HG02642 (cell line): ENCODE measurements at regions not wholly inside any gene's neighbourhood (a gene's known extent, or its start where the extent isn't known, plus 50 kb on each side); places are given as distances from the start of the nearest gene placed in this dataset.

ENCODE experiments used
- ATAC-seq: cut with Tn5 transposase; IDR thresholded peaks from one replicate; pipeline ENCODE4 v1.9.1; 2021; ENCODE audit warnings: mild to moderate bottlenecking; ENCODE audit not compliant: unreplicated experiment, poor library complexity

DNA sequence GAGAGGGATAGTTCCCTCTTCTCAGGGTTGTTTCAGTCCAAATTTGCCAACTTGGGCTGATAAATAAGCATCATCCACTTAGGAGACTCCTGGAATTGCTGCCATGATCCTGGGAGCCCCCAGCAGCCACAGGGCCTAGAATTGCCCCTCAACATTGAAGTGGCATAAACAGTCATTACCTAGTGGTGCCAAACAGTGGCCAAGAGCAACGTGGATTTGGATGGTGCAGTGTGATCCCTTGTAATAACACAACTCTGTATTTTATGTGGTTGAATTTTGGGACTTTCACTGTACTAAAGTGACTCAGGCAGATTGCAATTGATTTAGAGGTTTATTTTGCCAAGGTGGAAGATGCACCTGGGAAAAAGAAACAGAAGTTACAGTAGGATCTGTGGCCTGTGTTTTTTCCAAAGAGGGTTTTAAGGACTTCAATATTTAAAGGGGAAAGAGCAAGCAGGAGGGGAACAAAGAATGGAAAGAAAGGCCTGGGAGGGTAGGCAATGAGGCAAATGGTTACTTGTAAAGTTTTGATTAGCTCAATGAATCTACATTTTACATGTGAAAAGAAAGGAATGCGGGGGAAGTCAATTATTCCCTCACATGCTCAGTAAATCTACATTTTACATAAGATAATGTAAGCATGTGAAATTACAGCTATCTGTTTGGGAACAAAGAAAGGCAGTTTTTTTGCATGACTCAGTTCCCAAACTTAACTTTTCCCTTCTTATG is 168.0 kb upstream of the NOX3 start:
- ATAC-seq = no peak

- no peak for ATAC-seq
These were observed 159.0 kb upstream of the NOX3 start for GRCh38 chr6:155614606-155615005.

- no peak for ATAC-seq
These were observed 156.1 kb upstream of the NOX3 start for GRCh38 chr6:155611742-155612141.

GRCh38 chr6:155604991-155605390 is 149.4 kb upstream of the NOX3 start:
- no peak for ATAC-seq

DNA sequence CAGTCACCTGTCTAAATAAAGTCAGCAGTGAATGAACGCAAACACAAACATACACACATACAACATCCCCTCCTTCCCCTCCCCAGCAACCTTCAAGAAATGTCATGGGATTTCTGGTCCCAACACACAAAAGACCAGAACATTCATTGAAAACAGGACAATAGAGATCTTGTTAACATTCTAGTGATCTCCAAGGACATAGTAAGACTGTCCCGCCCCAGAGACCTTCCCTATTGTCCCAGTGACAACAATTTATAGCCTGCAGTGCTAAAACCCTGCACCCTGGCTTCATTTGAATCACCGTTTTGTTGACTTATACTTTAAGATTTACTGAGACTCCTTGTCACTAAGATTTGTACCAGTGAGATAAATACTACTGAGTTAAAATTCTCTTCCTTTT is 143.9 kb upstream of the NOX3 start:
- no peak for ATAC-seq

DNA sequence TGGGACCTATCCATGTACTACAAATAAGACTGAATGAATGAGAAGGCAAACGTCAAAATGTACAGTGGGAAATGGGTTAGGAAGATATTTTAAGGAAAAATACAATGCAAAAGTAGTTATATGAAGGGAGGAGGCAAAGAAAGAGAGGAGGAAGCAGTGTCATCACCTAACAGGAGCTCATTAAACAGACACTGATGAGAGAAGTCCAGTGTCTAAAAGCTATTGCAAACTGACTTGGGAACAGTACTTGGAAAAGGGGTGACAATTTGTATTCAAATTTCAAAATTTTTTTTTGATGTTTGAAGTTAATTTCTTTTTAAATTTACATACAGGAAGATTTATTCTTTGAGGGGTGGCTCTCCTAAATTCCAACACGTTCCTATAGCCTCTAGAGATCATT is 143.5 kb upstream of the NOX3 start:
- no peak for ATAC-seq

DNA sequence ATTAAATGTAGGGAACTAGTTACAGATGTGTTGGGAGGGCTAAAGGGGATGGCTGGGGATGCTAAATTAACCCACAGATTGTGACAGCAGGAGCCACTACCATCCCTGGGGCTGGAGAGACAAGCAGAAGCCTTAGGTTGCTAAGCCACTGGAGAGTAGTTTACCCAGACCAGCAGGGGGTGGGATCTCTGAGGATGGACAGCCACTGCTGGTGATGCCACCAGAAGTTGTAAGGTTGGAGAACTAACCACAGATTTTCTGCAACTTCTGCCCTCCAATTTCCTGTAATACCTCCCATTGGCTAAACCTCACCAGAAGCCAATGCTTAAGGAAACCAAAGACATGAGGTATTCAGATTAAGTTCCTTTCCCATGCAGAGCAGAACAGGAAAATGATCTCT is 139.6 kb upstream of the NOX3 start:
- no peak for ATAC-seq

DNA sequence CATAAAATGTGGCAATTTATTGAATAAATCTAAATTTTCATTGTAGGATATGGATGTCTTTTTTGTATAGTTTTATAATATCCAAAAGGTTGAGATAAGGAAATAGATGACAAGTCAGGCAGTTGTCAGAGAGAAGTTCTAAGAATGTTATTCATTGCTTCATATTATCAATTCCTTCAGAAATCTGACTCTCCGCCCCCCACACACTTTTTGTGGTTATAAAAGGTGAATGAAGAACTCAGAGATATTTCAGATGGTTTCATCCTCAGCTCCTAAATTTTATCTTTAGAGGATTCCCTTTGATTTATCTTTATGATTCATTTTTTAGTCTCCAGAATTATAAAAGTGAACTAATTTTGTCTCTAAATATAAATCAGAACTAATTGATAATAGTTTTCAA is 136.1 kb upstream of the NOX3 start:
- ATAC-seq = no peak

GRCh38 chr6:155589190-155589589 is 133.6 kb upstream of the NOX3 start:
- no peak for ATAC-seq

GRCh38 chr6:155587817-155588216 is 132.2 kb upstream of the NOX3 start:
- no peak for ATAC-seq

GRCh38 chr6:155586090-155586489 is 130.5 kb upstream of the NOX3 start:
- ATAC-seq = no peak

DNA sequence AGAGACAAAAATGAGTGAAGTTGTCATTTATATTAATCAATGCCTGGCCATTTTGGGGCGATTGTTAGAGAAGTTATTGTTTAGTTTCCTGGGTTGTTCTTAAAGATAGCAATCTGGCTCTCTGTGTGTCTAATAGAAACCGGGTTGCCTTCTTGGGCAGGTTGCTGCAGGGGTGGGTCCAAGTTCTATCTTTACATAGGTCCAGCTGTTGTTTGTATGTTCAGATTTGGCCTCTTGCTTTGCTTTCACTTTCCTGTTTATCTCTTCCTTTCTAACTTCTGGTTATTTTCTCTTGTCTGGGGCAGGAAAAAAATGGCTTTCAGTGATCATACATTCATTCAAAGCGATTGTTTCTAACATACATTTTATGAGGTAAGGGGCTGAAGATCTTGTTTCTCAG is 128.4 kb upstream of the NOX3 start:
- ATAC-seq = no peak

DNA sequence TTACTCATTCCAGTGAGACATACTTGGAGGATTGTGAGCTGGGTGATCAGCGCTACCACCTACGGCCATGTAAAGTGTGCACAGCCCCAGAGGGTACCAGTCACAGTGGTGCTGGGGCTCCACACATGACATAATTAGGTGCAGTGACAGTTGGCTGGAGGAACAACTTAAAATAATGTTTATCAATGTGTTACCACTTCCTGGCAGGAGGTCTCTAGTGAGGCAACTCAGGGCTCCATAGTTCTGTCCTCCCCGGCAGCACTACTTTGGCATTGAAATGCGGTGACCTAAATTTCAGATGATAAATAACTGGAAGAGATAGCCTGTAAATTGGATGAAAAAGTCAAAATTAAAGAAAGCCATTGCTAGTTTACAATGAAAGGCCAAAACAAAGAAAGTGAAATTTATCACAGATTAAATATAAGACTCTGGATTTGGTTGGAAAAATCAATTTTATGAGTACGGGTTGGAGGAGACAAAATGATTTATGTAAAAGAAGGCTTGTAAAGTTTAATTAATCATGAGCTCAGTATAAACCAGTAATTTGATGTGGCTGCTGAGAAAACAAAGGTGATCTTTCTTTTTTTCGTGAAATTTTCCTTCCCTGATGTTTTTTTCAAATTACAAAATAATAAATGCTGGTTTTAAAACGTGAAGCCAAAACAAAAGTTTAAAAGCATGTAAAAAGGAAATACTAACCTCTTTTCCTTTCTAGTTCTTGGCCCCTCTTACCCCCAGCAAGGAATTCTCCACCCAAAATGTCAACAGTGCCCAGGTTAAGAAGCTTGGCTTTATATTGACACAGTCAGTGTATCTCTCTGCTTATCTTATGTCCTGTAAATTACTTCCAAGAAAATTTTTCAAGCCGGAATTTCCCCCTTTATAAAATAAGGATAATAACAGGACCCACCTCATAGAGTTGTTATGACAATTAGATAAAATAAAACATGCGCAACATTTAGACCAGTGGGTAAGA is 126.7 kb upstream of the NOX3 start:
- ATAC-seq = no peak

DNA sequence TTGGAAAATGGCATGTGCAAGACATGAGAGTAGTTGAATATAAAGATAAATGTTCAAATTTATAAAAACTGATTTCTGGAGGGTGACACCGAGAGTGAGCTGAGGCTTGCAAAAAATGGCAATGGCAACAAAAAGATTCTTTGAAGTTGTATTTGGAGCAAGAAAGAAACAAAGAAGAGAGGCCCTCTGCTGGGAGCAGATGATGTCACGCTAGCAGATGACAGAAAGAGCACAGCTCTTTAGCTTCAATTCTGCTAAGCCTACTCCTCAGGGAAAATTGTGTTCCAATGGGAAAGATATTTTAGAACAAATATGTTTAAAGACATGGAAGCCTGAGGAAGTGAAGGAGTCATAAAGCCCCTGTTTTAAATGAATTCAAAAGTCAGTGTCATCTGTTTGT is 125.3 kb upstream of the NOX3 start:
- no peak for ATAC-seq

DNA sequence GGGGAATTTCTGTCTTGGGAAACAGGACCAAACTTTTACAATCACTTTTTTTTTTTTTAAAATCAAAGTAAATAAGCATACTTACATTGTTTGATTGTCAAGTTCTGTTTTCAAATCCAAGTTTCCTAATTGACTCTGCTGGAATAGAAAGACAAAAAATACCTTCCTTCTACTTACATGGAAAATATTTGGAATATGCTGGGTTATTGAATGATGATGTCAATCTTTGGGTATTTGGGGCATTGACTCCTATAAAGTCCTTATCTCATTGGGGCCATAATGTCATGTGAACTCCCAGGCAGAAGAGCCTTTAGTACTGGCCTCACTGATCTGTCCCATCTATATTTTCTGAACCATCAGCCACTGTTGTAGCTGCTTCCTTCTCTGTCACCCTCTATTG is 122.6 kb upstream of the NOX3 start:
- ATAC-seq = no peak

GRCh38 chr6:155561966-155562364 is 106.3 kb upstream of the NOX3 start:
- ATAC-seq = no peak

GRCh38 chr6:155561257-155561965 is 105.8 kb upstream of the NOX3 start:
- no peak for ATAC-seq

DNA sequence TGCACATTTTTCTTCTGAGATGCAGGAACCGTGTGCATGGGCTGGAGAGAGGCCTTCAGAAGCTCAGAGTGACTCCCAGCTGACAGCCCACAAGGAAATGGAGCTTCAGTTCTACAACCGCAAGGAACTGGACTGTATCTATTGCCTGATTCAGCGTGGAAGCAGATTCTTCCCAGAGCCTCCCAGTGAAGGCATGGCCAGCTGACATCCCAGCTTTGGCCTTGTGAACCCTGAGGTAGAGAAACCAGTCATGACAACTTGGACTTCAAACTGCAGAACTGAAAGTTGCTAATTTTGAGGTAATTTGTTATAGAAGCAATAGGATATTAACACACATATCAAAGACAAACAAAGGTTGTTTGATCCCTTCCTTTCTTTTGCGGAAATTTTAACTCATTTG is 94.3 kb upstream of the NOX3 start:
- ATAC-seq = no peak

GRCh38 chr6:155549028-155549798 is 93.6 kb upstream of the NOX3 start:
- no peak for ATAC-seq

- no peak for ATAC-seq
These were observed 92.9 kb upstream of the NOX3 start for GRCh38 chr6:155548576-155548975.
